ENCODE measurements at regions not wholly inside any gene's neighbourhood (a gene's known extent, or its start where the extent isn't known, plus 50 kb on each side); places are given as distances from the start of the nearest gene placed in this dataset.
"Not testable (repeated sequence)": the region's sequence is repeated elsewhere in the genome, so short reads cannot be mapped to it uniquely, and the experiment has no call there.

DNA sequence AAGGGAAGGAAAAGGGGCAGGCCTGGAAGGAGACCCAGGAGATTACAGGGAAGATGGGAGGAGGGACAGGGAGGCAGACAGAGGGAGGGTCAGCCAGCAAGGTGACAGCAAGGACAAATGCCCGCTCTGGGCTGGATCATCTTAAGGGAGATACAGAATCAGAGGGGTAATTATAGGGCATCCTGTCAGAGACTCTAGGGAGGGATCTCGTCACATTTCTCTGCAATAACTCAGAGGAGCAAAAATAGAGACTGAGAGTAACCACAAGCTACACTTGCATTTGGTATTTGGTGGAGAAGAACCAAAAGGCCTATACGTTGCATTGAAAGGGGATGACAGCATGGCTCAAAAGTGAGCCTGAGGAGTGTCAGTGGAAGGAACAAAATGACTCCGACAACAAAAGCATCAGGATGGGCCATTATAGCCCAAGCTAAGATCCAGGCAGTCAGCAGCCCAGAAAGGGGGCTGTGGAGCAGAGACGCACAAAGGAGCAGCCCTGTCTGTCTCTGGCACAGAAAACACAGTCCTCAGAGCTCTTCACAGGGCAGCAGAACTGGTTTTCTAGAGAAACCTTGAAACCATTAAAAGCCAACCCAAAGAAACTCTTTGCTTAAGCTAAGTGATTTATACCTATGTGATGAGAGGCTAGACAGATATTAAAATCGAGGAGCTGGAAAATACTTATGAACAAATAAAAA, 430.2 kb upstream of the VSTM2A start:
- DNase-seq (ENCODE audit: low read depth in 4 of 4, low spot score in 3 of 4): no peak

DNA sequence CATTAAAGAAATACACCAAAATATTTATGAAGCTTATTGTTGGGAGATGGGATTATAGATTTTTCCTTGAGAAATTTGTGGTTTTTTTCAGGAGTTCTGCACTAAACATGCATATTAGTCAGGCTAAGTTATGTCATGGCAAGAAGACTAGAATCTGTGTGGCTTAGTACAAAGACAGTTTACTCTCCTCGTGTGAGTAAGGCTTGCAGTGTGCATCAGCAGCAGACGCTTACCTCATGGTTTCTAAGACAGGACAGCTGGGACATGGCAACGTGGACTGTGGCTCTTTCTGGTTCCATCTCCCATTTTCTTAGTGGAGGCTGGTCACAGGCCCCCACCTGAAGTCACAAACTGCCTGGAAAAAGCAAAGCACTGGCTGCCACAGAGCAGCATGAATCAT, 429.6 kb upstream of the VSTM2A start:
- DNase-seq (ENCODE audit: low read depth in 4 of 4, low spot score in 3 of 4): no peak

DNA sequence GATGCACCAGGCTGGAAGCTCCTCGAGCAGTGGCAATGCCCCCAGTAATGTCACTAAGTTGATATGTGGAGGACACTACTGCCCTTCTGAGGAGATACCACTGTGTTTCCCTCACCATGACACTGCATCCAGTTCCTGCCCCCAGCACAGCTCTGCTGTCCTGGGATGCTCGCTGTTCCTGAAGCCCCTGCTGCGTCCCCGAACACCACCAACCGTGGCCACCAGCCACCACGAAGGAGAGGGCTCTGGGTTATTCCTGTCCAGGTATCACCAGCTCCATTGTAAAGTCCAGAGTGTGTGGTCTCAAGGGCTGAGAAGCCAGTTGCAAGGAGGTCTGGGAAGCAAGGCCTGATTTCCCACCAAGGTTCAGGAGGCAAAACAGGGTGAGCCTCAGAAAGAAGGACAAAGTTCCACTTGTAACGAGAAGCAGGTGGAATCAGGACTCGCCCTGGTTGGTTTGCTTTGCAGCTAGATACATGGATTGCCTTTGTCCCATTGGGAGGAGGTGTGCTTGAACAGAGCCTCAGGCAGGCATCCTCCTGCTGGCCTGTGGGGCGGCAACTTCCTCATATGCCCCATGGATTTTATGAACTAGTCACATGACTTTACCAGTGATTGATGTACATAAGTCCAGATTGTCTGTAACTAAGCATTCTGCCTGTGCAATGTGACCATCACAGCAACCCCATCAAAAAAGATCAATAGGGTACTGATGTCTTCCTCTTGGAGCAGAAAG, 427.0 kb upstream of the VSTM2A start:
- DNase-seq (ENCODE audit: low read depth in 4 of 4, low spot score in 3 of 4): no peak

DNA sequence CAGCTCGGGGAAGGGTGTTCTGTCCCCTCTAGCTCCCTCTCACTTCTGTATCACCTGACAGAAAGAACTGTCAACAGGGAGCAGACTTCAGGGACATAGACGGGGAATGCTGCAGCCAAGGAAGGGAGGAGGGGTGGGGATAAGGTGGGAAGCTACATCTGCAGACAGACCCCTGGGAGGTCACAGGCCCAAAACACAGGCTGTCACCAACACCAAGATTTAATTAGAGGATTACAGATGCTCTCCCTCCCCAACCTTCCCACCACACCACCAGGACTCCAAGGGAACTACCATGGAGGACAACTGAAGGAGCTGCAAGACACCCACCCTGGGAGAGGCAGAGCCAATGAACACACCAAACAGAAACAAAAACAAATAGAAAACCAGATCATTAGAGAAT, 425.2 kb upstream of the VSTM2A start:
- DNase-seq (ENCODE audit: low read depth in 4 of 4, low spot score in 3 of 4): no peak

DNA sequence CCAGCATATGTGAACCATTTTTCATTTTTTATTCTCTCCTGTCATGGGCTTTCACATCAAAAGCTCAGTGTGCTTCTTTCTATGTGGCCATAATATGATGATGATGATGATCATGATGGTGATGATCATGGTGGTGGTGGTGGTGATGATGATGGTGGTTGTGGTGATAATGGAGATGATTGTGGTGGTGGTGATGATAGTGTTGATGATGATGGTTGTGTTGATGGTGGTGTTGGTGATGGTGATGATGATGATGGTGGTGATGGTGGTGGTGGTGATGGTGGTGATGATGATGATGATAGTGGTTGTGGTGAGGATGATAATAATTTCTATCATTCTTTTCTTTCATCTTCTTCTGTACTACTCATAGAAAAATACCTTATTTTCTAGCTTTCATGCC, 413.1 kb upstream of the VSTM2A start:
- DNase-seq (ENCODE audit: low read depth in 4 of 4, low spot score in 3 of 4): no peak

DNA sequence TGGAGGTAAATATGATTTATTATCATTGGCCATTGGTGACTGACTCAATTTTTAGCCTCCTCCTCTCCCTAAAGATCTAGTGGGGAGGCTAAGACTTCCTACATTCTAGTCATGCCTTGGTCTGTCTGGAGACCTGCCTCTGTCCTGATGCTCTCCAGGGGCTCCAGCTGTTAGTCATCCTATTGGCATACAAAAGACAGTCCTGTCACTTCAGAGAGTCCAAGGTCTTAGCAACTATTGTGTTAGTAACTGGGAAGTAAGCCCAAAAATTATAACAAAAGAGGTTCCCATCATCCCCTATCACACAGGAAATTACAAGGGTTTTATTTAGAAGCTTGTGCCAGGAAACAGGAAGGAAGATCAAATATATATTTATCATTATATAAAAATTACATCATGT, 400.6 kb upstream of the VSTM2A start:
- DNase-seq (ENCODE audit: low read depth in 4 of 4, low spot score in 3 of 4): no peak

DNA sequence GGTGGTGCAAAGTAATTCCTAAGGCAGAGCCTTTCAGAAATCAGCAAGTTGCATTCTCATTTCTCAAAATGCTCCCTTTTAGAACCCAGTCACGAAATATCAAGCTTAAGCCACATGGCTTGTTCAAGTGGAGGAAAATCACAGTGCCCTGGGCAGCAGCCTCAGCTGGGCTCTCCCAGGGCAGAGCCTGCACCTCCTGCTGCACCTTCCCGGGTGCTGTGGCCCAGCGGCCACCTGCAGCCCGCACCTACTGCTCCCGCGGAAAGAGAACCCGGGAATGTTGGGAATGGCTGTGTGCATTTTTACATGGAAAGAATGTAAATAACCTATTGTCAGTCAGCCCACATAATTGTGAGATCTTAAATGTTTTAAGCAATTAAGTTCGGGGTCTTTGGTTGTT, 396.5 kb upstream of the VSTM2A start:
- no peak for DNase-seq (ENCODE audit: low read depth in 4 of 4, low spot score in 3 of 4)

DNA sequence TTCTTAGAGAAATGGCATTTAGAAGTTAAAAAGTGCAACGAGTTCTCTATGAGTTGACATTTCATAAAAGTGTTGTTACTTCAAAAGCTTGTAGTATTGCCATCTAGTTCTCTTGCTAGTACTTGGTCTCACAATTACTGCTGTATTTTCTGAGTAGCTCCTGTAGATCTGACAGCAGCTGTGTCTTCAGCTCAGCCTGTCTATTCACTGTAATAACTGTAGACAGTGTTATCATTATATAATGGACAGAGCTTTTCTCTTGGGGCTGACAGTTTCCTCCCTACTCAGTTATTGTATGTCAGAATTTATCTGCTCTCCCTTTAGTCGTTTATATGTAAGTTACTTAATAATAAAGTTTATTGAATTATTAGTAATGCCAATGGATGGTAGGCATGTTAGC, 388.7 kb upstream of the VSTM2A start:
- DNase-seq (ENCODE audit: low read depth in 4 of 4, low spot score in 3 of 4): no peak

DNA sequence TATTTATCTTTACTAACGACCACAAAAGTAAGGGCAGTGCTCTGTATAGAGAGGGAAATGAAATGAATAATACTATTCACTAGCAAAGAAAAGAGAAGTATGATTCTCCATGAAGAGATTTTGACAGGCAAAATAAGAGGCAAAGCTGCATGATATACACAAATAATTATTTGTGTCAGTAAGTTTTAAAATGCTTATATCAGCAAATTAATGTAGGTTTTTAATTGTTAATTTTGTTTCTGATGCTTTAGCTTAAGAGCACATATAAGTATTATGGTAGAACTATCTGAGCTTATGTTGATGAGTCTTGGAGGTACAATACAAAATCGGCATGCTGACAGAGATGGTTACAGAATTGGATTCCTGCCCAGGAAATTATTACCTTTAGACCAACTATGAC, 383.1 kb upstream of the VSTM2A start:
- DNase-seq (ENCODE audit: low read depth in 4 of 4, low spot score in 3 of 4): no peak

DNA sequence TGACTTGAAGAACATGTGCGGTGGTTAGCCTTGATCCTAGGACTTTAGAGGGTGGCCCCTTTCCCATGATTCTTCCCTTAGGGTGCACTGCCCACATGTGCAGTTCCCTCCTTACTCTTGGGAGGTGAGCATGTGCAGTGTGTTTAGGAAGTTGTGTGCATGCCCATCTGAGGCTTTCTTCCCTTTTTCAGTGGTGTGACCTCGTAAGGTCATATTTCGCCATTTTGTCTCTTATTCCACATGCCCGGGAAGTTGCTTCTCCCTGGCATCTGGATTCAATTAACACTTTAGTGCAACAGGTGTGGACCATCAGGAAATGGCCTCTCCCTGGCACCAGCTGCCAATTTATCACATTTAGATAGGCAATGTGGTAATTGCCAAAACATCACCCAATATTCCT, 380.6 kb upstream of the VSTM2A start:
- no peak for DNase-seq (ENCODE audit: low read depth in 4 of 4, low spot score in 3 of 4)

DNA sequence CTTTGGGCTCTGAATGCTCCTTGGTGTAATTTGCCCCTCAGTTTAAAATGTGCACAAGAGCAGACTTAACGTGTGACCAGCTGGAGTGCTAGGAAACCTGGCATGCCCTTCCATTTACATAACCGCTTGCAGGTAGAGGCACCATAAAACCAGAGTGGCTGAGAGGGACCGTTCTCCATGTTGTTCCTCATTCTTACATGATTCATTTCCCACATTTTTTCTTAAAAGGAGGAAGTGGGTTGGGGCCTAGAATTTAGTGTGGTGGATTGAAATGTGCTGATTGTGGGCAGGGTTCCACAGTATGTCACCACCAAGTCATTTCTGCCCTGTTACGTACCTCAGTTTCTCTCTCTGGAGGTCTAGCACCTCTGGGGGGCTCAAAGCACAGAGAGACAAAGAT, 375.8 kb upstream of the VSTM2A start:
- DNase-seq (ENCODE audit: low read depth in 4 of 4, low spot score in 3 of 4): no peak

DNA sequence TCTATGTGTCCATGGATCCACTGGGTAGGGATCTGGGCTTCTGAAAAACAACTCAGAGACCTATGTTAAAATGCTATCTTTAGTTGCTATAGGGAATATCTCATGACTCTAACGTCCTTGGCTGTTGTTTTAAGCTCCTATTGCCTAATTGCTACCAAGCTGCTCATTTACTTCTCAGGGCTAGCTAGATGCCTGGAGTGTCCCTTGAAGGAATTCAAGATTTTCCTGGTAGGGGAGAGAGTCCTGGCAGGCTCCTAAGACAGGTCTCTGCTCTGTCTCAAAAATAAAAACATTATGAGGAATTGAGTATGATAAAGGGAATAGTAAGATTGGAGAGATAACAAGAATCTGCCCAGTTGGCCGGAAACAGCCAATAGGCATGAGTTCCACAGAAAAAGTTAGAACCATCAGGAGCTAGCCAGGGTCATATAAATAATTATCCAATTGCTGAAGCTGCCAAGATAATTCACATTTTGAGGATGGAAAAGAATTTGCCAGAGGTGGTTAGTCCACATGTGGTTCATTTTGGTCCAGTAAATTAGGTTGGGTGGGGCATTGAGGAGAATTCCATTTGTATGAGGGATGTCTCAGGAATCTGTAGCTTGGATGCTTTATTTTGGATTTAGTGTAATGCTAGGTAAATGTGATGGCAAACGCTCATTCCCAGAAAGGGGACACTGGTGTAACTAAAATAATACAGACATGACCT, 362.7 kb upstream of the VSTM2A start:
- no peak for DNase-seq (ENCODE audit: low read depth in 4 of 4, low spot score in 3 of 4)

DNA sequence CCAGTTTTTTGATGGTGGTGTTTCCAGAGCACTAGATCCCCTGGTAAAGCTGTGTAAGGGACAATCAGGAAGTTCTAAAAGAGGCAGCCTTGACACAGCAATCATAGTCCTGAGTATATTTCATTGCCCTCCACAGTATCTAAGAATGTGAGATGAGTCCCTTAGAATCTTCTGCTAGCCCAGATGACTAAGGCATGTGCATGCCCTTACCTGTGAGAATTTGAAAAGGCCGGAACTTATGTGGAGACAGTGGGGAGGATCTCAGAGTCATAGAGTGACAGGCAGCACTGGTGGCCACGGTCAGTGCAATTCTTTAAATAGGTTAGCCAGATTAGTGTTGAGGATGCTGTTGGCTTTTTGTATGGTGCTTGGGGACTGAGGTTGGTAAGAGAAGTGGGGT, 361.4 kb upstream of the VSTM2A start:
- DNase-seq (ENCODE audit: low read depth in 4 of 4, low spot score in 3 of 4): no peak

DNA sequence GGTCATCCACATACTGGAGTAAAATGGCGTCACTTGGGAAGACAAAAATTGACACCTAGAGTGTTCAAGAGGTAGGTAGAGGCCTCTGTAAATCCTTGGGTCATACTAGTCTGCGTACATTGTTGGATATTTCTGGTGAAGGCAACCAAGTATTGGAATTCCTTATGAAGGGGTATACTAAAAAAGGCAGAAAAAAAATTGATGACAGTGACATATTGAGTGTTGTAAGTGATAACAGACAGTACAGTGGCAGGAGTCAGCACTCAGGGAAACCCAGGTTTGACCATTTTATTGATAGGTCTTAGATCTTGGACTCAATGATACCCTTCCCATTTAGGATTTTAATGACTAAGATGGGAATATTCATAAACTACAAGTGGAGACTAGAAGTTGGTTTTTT, 359.1 kb upstream of the VSTM2A start:
- DNase-seq (ENCODE audit: low read depth in 4 of 4, low spot score in 3 of 4): no peak

DNA sequence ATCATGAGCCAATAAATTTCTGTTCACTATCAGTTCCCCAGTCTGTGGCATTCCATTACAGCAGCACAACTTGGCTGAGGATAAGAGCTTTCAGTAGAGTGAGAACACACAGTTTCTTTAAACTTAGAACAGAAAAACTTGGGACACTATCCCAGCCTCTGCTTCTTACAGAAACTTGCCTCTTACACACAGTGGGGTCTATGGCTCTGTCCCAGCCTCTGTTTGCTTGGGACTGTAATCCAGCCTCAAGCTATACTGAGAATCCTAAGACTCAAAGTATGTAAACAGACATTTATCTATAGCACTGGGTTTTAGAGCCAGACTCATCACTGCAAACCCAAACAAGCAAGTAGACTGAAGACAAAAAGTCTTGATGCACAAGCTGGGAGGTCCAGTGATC, 355.8 kb upstream of the VSTM2A start:
- DNase-seq (ENCODE audit: low read depth in 4 of 4, low spot score in 3 of 4): no peak

DNA sequence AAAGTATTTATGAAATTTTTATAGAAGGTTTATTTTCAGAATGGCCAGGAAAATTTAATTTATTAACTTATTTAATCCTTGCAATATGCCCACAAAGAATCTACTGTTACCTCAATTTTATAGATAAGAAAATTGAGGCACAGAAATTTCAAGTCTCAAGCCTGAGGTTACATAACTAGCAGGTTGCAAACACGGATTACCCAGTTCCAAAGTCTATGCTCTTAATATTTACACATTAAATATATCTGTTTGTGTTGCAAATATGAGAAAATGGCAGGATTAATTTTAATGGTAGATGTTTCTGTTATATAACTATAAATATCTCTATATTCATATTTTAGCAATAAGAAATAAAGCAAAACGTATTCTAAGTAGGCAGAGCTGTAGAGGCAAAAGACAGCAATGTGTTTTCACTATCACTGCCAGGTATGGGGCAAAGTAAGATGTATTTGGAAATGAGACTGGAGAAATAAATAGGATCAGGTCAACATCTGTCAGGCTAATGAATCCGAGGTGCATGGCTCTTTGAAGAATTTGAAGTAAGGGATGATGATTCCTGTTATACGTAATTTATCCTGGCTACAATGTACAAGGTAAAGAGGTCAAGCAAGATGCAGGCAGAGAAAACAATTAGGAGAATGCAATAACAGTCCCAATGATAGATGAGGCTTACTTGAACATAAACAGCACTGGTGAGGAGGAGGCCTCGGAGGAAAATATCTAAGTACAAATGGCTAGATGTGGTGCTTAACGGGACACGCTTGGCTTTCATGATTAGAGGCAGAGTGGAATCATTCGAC, 354.1 kb upstream of the VSTM2A start:
- no peak for DNase-seq (ENCODE audit: low read depth in 4 of 4, low spot score in 3 of 4)

DNA sequence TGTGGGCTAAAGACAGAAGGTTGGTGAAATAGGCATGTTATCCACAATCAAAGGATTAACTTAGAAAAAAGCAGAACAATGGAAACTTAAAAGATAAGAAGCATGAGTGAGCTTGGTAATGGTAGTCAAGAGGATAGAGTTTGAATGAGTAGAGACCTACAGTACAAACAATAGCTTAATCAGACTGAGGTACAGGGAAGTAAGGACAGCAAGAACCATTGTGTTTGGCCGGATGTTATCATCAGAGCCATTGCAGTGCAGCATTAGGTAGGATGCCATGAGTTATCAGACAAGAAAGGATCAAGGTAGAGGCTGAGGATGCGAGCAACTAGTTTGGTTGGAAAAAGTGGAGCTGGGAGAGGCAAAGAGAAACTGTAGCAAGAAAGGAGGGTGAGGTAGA, 353.3 kb upstream of the VSTM2A start:
- no peak for DNase-seq (ENCODE audit: low read depth in 4 of 4, low spot score in 3 of 4)

DNA sequence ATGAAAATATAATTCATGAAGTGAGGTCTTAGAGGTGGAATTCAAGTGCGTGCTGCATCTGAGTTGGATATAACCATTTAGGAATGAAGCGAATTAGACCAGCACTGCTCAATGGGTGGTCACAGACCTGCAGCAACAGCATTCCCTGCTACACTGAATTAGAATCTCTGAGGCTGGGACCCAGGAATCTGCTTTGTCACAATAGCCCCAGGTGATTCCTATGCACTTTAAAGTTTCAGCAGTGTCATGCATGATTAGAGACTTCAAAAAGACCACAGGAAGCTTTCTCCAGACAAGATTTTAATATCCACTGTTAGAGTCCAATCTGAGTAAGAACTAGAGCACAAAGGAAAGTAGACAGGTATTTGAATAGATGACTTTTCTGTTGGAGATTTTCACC, 352.8 kb upstream of the VSTM2A start:
- no peak for DNase-seq (ENCODE audit: low read depth in 4 of 4, low spot score in 3 of 4)

DNA sequence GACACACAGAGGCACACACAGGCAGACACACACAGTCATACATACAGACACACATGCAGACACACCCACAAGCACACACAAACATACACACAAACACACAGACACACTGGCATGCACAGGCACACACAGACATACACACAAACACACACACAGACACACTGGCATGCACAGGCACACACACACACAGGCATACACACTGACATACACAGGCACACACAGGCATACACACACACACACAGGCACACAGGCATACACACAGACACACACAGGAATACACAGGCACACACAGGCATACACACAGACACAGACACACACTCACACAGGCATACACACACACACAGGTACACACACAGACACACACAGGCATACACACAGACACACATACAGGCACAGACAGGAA, 340.7 kb upstream of the VSTM2A start:
- DNase-seq (ENCODE audit: low read depth in 4 of 4, low spot score in 3 of 4): no peak

DNA sequence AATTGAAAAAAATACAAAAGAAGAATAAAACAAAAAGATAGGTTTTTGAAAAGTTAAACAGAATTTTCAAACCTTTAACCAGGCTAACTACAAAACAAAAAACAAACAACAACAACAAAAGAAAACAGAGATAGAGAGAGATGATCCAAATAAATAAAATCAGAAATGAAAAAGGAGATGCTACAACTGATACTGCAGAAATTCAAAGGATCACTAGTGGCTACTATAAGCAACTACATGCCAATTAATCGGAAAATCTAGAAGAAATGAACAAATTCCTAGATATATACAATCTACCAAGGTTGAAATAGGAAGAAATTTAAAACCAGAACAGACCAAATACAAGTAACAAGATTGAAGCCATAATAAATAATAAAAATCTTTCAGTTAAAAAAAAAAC, 326.8 kb upstream of the VSTM2A start:
- DNase-seq (ENCODE audit: low read depth in 4 of 4, low spot score in 3 of 4): no peak

DNA sequence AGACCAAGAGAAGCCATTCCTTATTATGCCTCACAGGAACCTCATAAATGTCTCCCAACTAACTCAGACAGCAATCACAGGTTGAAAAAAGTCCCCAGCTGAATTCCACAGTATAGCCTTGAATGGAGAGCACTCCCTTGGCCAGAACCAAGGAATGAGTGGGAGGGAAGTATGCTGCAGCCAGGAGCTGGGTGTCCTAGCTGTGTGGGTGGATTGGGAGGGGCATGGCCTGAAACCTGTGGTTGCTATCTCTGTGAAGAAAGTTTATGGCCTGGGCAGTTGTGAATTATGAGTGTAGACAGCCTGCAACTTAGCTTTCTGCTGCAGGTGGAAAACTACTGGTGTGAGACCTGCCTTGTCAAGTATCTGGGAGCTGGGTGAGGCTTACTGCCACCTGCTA, 316.1 kb upstream of the VSTM2A start:
- not testable (repeated sequence) for DNase-seq (ENCODE audit: low read depth in 4 of 4, low spot score in 3 of 4)
